K562 (cell line): ENCODE measurements at regions not wholly inside any gene's neighbourhood (a gene's known extent, or its start where the extent isn't known, plus 50 kb on each side); places are given as distances from the start of the nearest gene placed in this dataset.

Experiments
- ATAC-seq: fragments of 200-7000 bp; cut with Tn5 transposase; 3 replicates; pipeline ENCODE4 v1.9.1; 2020; ENCODE audit warnings: moderate library complexity
- BruUV-seq: library from RNA; stranded (reverse); fragments of 400-500 nt; replicated peaks from 2 replicates; lab custom pipeline; 2021; lab: Mats Ljungman, UMichigan
- CTCF ChIA-PET: fragments of 300-600 bp; formaldehyde crosslinking; extraction: SDS; loops from one replicate; lab custom pipeline; 2021; ENCODE audit warnings: low intra/inter-chr PET ratio; lab: Yijun Ruan, JAX
- POLR2A ChIA-PET: fragments of 300-600, 350-650 bp; sonication (Branson Sonifier 250); formaldehyde crosslinking; extraction: SDS; loops from one replicate; lab custom pipeline; 2021; ENCODE audit warnings: antibody characterized with exemption, inconsistent platforms; lab: Yijun Ruan, JAX
- DNase-seq, 4 experiments: peaks; one replicate each; pipeline versions ENCODE4 v3.0.0 to v3.0.0-alpha.2; 2011 to 2018; ENCODE audit warnings: low spot score in 3 of 4, mixed read lengths in 3 of 4; ENCODE audit errors: extremely low read depth in 1 of 4
- FAIRE-seq: peaks from 2 replicates; lab custom pipeline; 2011; peaks lifted over from hg19 to GRCh38; lab: Jason Lieb, UNC
- H2AFZ ChIP-seq: 2 replicates; pipeline ENCODE4 v1.6.0; 2011; ENCODE audit warnings: low read depth, low read length, control low read depth, inconsistent platforms
- H3K27ac ChIP-seq: fragments of 200-600 bp; 3 replicates; pipeline ENCODE4 v1.8.0; 2011; ENCODE audit warnings: low read depth, mild to moderate bottlenecking, control low read depth, inconsistent platforms, low read length, moderate library complexity, mixed read lengths; ENCODE audit errors: extremely low read depth
- H3K27me3 ChIP-seq, 2 experiments: fragments of 300-600 bp in 1 of 2; 2 replicates in 1 of 2; 3 replicates in 1 of 2; pipeline versions ENCODE4 v1.6.0 to v1.8.0; 2011; ENCODE audit warnings: inconsistent platforms in 2 of 2, low read length in 2 of 2, mild to moderate bottlenecking in 1 of 2, mixed read lengths in 1 of 2, moderate library complexity in 1 of 2; ENCODE audit not compliant: control insufficient read depth in 2 of 2, insufficient read depth in 2 of 2
- H3K36me3 ChIP-seq: fragments of 300-600 bp; 3 replicates; pipeline ENCODE4 v1.8.0; 2011; ENCODE audit warnings: mild to moderate bottlenecking, low read length, inconsistent platforms; ENCODE audit not compliant: control insufficient read depth, insufficient read depth
- H3K4me1 ChIP-seq, 2 experiments: fragments of 200-600 bp in 1 of 2; replicated peaks in 1 of 2; 2 replicates in 1 of 2; 3 replicates in 1 of 2; pipeline versions ENCODE4 v1.5.1 to v1.8.0; 2011; ENCODE audit warnings: inconsistent platforms in 2 of 2, low read length in 2 of 2, mild to moderate bottlenecking in 1 of 2, mixed read lengths in 1 of 2, moderate library complexity in 1 of 2; ENCODE audit not compliant: control insufficient read depth in 2 of 2, insufficient read depth in 2 of 2
- H3K4me2 ChIP-seq: 2 replicates; pipeline ENCODE4 v1.6.1; 2011; ENCODE audit warnings: low read length, control low read depth, inconsistent platforms, mixed read lengths; ENCODE audit not compliant: insufficient read depth
- H3K4me3 ChIP-seq: fragments of 200-600 bp; sonication (generic), shearing (Covaris generic); 2 replicates; pipeline ENCODE4 v1.5.1; 2016; ENCODE audit warnings: control low read depth, inconsistent platforms
- H3K79me2 ChIP-seq: fragments of 200-600 bp; 3 replicates; pipeline ENCODE4 v1.8.0; 2011; ENCODE audit warnings: low read length, inconsistent platforms; ENCODE audit not compliant: control insufficient read depth, insufficient read depth
- H3K9ac ChIP-seq, 2 experiments: 2 replicates each; pipeline versions ENCODE4 v1.6.0 to v1.6.1; 2011; ENCODE audit warnings: low read depth in 2 of 2, low read length in 2 of 2, control low read depth in 1 of 2, inconsistent platforms in 1 of 2, mild to moderate bottlenecking in 1 of 2, mixed read lengths in 1 of 2; ENCODE audit not compliant: insufficient read depth in 1 of 2
- H3K9me1 ChIP-seq: one replicate; pipeline ENCODE4 v1.6.0; 2011; ENCODE audit warnings: inconsistent platforms, mild to moderate bottlenecking, low read length, moderate library complexity; ENCODE audit not compliant: control insufficient read depth, insufficient read depth
- H3K9me3 ChIP-seq: replicated peaks from 2 replicates; pipeline ENCODE4 v1.5.1; 2011; ENCODE audit warnings: low read depth, low read length, inconsistent platforms; ENCODE audit not compliant: control insufficient read depth, insufficient read depth
- H4K20me1 ChIP-seq: replicated peaks from 2 replicates; pipeline ENCODE4 v1.6.1; 2011; ENCODE audit warnings: low read length, inconsistent platforms, mixed read lengths; ENCODE audit not compliant: control insufficient read depth, insufficient read depth
- BRF2 ChIP-seq: IDR thresholded peaks from 3 replicates; pipeline ENCODE4 v1.6.1; 2011; ENCODE audit warnings: borderline replicate concordance, mild to moderate bottlenecking; ENCODE audit not compliant: insufficient read length, insufficient read depth
- DACH1 ChIP-seq: fragments of 450-650 bp; IDR thresholded peaks from 2 replicates; pipeline ENCODE4 v1.6.1; 2018; ENCODE audit not compliant: partially characterized antibody
- ELF1 ChIP-seq: fragments of 200-800 bp; sonication (Bioruptor generic); IDR thresholded peaks from 2 replicates; pipeline ENCODE4 v1.6.1; 2016; ENCODE audit warnings: missing genetic modification characterization, missing compliant biosample characterization
- FIP1L1 ChIP-seq: fragments of 200-400 bp; formaldehyde crosslinking; IDR thresholded peaks from 2 replicates; pipeline ENCODE4 v1.6.1; 2018; ENCODE audit warnings: mild to moderate bottlenecking, low read depth, low read length; ENCODE audit not compliant: poor library complexity, severe bottlenecking
- HDAC3 ChIP-seq: fragments of 450-650 bp; IDR thresholded peaks from 2 replicates; pipeline ENCODE4 v1.6.1; 2018; ENCODE audit warnings: borderline replicate concordance, mild to moderate bottlenecking, moderate library complexity; ENCODE audit not compliant: partially characterized antibody
- HEY1 ChIP-seq: fragments of 250-450 bp; sonication (Bioruptor Pico); IDR thresholded peaks from 2 replicates; pipeline ENCODE4 v1.5.0; 2020; ENCODE audit warnings: mild to moderate bottlenecking, moderate library complexity, borderline replicate concordance
- ID3 ChIP-seq, 2 experiments: fragments of 250-450 bp in 1 of 2; fragments of 450-650 bp in 1 of 2; sonication (Bioruptor Pico) in 1 of 2; IDR thresholded peaks; 2 replicates each; pipeline versions ENCODE4 v1.6.1 to v1.8.0; 2016 to 2021; ENCODE audit warnings: mild to moderate bottlenecking in 2 of 2, moderate library complexity in 2 of 2, missing compliant biosample characterization in 1 of 2, missing genetic modification characterization in 1 of 2
- NFYB ChIP-seq: IDR thresholded peaks from 2 replicates; pipeline ENCODE4 v1.6.1; 2011; ENCODE audit warnings: mild to moderate bottlenecking, moderate library complexity; ENCODE audit not compliant: insufficient read length; ENCODE audit errors: extremely low read depth
- SIN3A ChIP-seq, 2 experiments: fragments of 150-350 bp in 1 of 2; IDR thresholded peaks; 2 replicates each; pipeline ENCODE4 v1.6.1; 2011 to 2016; ENCODE audit warnings: borderline replicate concordance in 2 of 2, low read depth in 2 of 2, low read length in 2 of 2, mild to moderate bottlenecking in 2 of 2, moderate library complexity in 2 of 2; ENCODE audit not compliant: control insufficient read depth in 1 of 2
- SMARCA4 ChIP-seq: fragments of 450-650 bp; IDR thresholded peaks from 2 replicates; pipeline ENCODE4 v1.6.1; 2016
- STAT5B ChIP-seq: fragments of 250-450 bp; sonication (Bioruptor Pico); IDR thresholded peaks from 2 replicates; pipeline ENCODE4 v1.8.0; 2021; ENCODE audit warnings: mild to moderate bottlenecking, inconsistent platforms
- TAF15 ChIP-seq: fragments of 200-400 bp; formaldehyde crosslinking; IDR thresholded peaks from 2 replicates; pipeline ENCODE4 v1.6.1; 2017; ENCODE audit warnings: mild to moderate bottlenecking, low read depth, low read length, moderate library complexity
- TRIM24 ChIP-seq, 2 experiments: fragments of 450-650 bp; IDR thresholded peaks; 2 replicates each; pipeline ENCODE4 v1.6.1; 2016
- TRIM25 ChIP-seq: fragments of 450-650 bp; IDR thresholded peaks from 2 replicates; pipeline ENCODE4 v1.7.0; 2016; ENCODE audit warnings: borderline replicate concordance
- TRIM28 ChIP-seq: fragments of 450-650 bp; IDR thresholded peaks from 2 replicates; pipeline ENCODE4 v1.6.1; 2017
- ZBTB2 ChIP-seq: fragments of 450-650 bp; IDR thresholded peaks from 2 replicates; pipeline ENCODE4 v1.6.1; 2016; ENCODE audit warnings: antibody characterized with exemption
- ZNF146 ChIP-seq: IDR thresholded peaks from one replicate; pipeline ENCODE4 v1.6.1; 2018; ENCODE audit warnings: missing compliant biosample characterization; ENCODE audit not compliant: unreplicated experiment
- ZNF197 ChIP-seq: fragments of 200-800 bp; sonication (Bioruptor generic); IDR thresholded peaks from 2 replicates; pipeline ENCODE4 v1.6.1; 2016; ENCODE audit warnings: low read depth, missing genetic modification characterization, missing compliant biosample characterization
- ZNF282 ChIP-seq: sonication (generic); formaldehyde crosslinking; IDR thresholded peaks from 2 replicates; pipeline ENCODE4 v1.8.1; 2023; ENCODE audit warnings: missing genetic modification reagents
- WGBS: fragments of 100-300 bp; shearing (Covaris generic); methylation state at CpG from one replicate; pipeline ENCODE4 v1.1.6; 2016; ENCODE audit warnings: low coverage, mixed read lengths; ENCODE audit not compliant: insufficient coverage; ENCODE audit errors: missing lambda C conversion rate; 5-methylcytosine and 5-hydroxymethylcytosine counted together
- in situ Hi-C: fragments of 300-500 bp; cut with MboI; formaldehyde crosslinking; loops from 4 replicates; pipeline ENCODE4 v1.15.0; 2018; ENCODE audit warnings: inconsistent platforms, mixed read lengths
- intact Hi-C: fragments of 100-400 bp; cut with micrococcal nuclease; formaldehyde crosslinking; loops from 2 replicates; pipeline ENCODE4 v1.14.2; 2022

- in situ Hi-C loops (no loop called here), intact Hi-C loops (no loop called here)
- H3K4me3 ChIP-seq = no peak overlapping the region
- no peak for ATAC-seq
- TF ChIP-seq ZNF282 (no peak), HEY1 (CRISPR knock-in tag) (no peak), TRIM24 (IDR thresholded peaks at IDR 0.05) (no peak), NFYB (no peak), TRIM28 (no peak), BRF2 (no peak), ZNF197 (CRISPR knock-in tag) (no peak), STAT5B (CRISPR knock-in tag) (no peak), ID3 (CRISPR knock-in tag; IDR thresholded peaks at IDR 0.05) (no peak), ID3 (tag; IDR thresholded peaks at IDR 0.05) (no peak), FIP1L1 (no peak), SIN3A (IDR thresholded peaks at IDR 0.05; ENCODE audit: borderline replicate concordance in 2 of 2, control insufficient read depth in 1 of 2, low read depth in 2 of 2, low read length in 2 of 2) (no peak), DACH1 (no peak), SMARCA4 (no peak), ELF1 (tag) (no peak), ZBTB2 (no peak), TRIM25 (no peak), ZNF146 (CRISPR knock-in tag) (no peak), TAF15 (no peak), HDAC3 (no peak)
- no peaks in the 10 kb centered on the region for H3K27me3 ChIP-seq
- H3K79me2 ChIP-seq = no peaks in the 10 kb centered on the region
- no peak overlapping the region for H3K9ac ChIP-seq
- H4K20me1 ChIP-seq = no peaks in the 10 kb centered on the region
- no peak overlapping the region for H2AFZ ChIP-seq
- CTCF ChIA-PET = no interaction called here
- no peak overlapping the region for H3K4me2 ChIP-seq
- 0% methylated on average over 1 of the region's 1 CpG for WGBS
- POLR2A ChIA-PET = no interaction called here
- DNase-seq = no peak
- no peak for FAIRE-seq
- BruUV-seq = no TSS peak
- no peak overlapping the region for H3K27ac ChIP-seq
- no peaks in the 10 kb centered on the region for H3K4me1 ChIP-seq
- H3K36me3 ChIP-seq = no peaks in the 10 kb centered on the region
- no peaks in the 10 kb centered on the region for H3K9me1 ChIP-seq
- H3K9me3 ChIP-seq = no peaks in the 10 kb centered on the region
These were observed 1278.4 kb upstream of the PIK3C3 start for GRCh38 chr18:40676668-40677067.
